SK-N-MC (cell line): ENCODE measurements at regions not wholly inside any gene's neighbourhood (a gene's known extent, or its start where the extent isn't known, plus 50 kb on each side); places are given as distances from the start of the nearest gene placed in this dataset.

Source experiments
- EZH2 ChIP-seq: fragments of 200-600 bp; sonication (generic); IDR thresholded peaks from one replicate; pipeline ENCODE4 v1.6.1; 2017; ENCODE audit warnings: antibody characterized with exemption
- POLR2AphosphoS5 ChIP-seq: IDR thresholded peaks from 2 replicates; pipeline ENCODE4 v1.6.1; 2012; ENCODE audit warnings: mild to moderate bottlenecking, low read depth, low read length, borderline replicate concordance

DNA sequence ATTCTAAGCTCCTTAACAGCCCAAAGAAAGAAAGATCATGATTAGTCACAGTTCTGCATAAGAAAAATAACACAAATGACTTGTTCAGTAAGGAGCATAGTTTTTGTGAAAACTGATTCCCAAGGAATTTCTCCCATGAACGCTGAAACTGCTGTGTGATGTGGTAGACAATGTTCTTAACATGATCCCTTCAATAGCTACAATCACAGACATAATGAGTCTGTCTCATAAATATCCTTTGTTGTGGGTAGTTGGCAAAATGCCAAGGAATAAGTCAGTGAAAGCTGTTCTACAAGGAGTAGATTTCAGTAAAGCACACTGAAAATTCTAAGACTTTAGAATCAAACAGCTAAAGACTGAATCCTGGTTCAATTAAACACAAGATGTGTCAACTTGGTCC is 404.8 kb downstream of the HLX start:
- TF ChIP-seq EZH2 (no peak), POLR2AphosphoS5 (no peak)
